ENCODE measurements at regions not wholly inside any gene's neighbourhood (a gene's known extent, or its start where the extent isn't known, plus 50 kb on each side); places are given as distances from the start of the nearest gene placed in this dataset.

GRCh38 chr14:83799233-83799632 is 1730.7 kb upstream of the FLRT2 start:
- no peak for DNase-seq

- no peak for DNase-seq
Observed at GRCh38 chr14:83814896-83815295, 1715.0 kb upstream of the FLRT2 start.

- no peak for DNase-seq
Observed at GRCh38 chr14:83816761-83817160, 1713.2 kb upstream of the FLRT2 start.

GRCh38 chr14:83825843-83826242 is 1704.1 kb upstream of the FLRT2 start:
- DNase-seq, result no peak

GRCh38 chr14:83826838-83827237 is 1703.1 kb upstream of the FLRT2 start:
- no peak for DNase-seq

- DNase-seq, result no peak
Observed at GRCh38 chr14:83827383-83827782, 1702.6 kb upstream of the FLRT2 start.

- no peak for DNase-seq
Observed at GRCh38 chr14:83828406-83828805, 1701.5 kb upstream of the FLRT2 start.

GRCh38 chr14:83830316-83830715 is 1699.6 kb upstream of the FLRT2 start:
- DNase-seq, result no peak

- DNase-seq, result no peak
Observed at GRCh38 chr14:83838226-83838625, 1691.7 kb upstream of the FLRT2 start.

- no peak for DNase-seq
Observed at GRCh38 chr14:83842547-83842946, 1687.4 kb upstream of the FLRT2 start.

GRCh38 chr14:83847102-83847501 is 1682.8 kb upstream of the FLRT2 start:
- no peak for DNase-seq

- no peak for DNase-seq
Observed at GRCh38 chr14:83850092-83850491, 1679.9 kb upstream of the FLRT2 start.

- DNase-seq, result no peak
Observed at GRCh38 chr14:83856334-83856733, 1673.6 kb upstream of the FLRT2 start.

- no peak for DNase-seq
Observed at GRCh38 chr14:83860631-83861155, 1669.3 kb upstream of the FLRT2 start.

GRCh38 chr14:83863042-83863774 is 1666.7 kb upstream of the FLRT2 start:
- DNase-seq, result no peak

GRCh38 chr14:83864106-83864505 is 1665.8 kb upstream of the FLRT2 start:
- DNase-seq, result no peak

- DNase-seq, result no peak
Observed at GRCh38 chr14:83867566-83868225, 1662.2 kb upstream of the FLRT2 start.

GRCh38 chr14:83870546-83871270 is 1659.2 kb upstream of the FLRT2 start:
- DNase-seq, result no peak

- DNase-seq, result no peak
Observed at GRCh38 chr14:83873669-83874068, 1656.3 kb upstream of the FLRT2 start.

- no peak for DNase-seq
Observed at GRCh38 chr14:83874662-83875061, 1655.3 kb upstream of the FLRT2 start.

GRCh38 chr14:83883732-83884131 is 1646.2 kb upstream of the FLRT2 start:
- DNase-seq, result no peak

GRCh38 chr14:83885837-83886293 is 1644.1 kb upstream of the FLRT2 start:
- DNase-seq, result no peak

GRCh38 chr14:83887866-83888265 is 1642.1 kb upstream of the FLRT2 start:
- no peak for DNase-seq

GRCh38 chr14:83893447-83893846 is 1636.5 kb upstream of the FLRT2 start:
- no peak for DNase-seq

Data from NCI-H774 (cell line).